SU-DHL-6 (cell line): ENCODE measurements at regions not wholly inside any gene's neighbourhood (a gene's known extent, or its start where the extent isn't known, plus 50 kb on each side); places are given as distances from the start of the nearest gene placed in this dataset.

Experiments used
- H2AFZ ChIP-seq: fragments of 200-600 bp; sonication (generic); 2 replicates; pipeline ENCODE4 v1.6.1; 2014; ENCODE audit warnings: low read depth, mild to moderate bottlenecking, moderate library complexity, mixed read lengths, antibody characterized with exemption, low read length; ENCODE audit not compliant: severe bottlenecking
- H3F3A ChIP-seq: fragments of 200-600 bp; shearing (Covaris generic); 2 replicates; pipeline ENCODE4 v1.6.0; 2016; ENCODE audit warnings: antibody characterized with exemption, mild to moderate bottlenecking; ENCODE audit not compliant: insufficient read depth
- H3K27ac ChIP-seq: fragments of 200-600 bp; sonication (generic); 2 replicates; pipeline ENCODE4 v1.5.1; 2016; ENCODE audit warnings: low read depth, mild to moderate bottlenecking, low read length, moderate library complexity, mixed read lengths
- H3K27me3 ChIP-seq: fragments of 200-600 bp; sonication (generic), shearing (Covaris generic); 2 replicates; pipeline ENCODE4 v1.6.0; 2014; ENCODE audit warnings: mild to moderate bottlenecking, low read length
- H3K36me3 ChIP-seq: fragments of 200-600 bp; sonication (generic); 2 replicates; pipeline ENCODE4 v1.6.1; 2014; ENCODE audit warnings: mild to moderate bottlenecking, low read length, mixed read lengths
- H3K4me2 ChIP-seq: fragments of 300-600, 200-600 bp; shearing (Covaris generic), sonication (generic); 2 replicates; pipeline ENCODE4 v1.6.0; 2014; ENCODE audit warnings: low read length, low read depth, mild to moderate bottlenecking; ENCODE audit not compliant: poor library complexity, severe bottlenecking
- H3K4me3 ChIP-seq: fragments of 200-600 bp; sonication (generic); 2 replicates; pipeline ENCODE4 v1.5.1; 2014; ENCODE audit warnings: antibody characterized with exemption, low read length, mild to moderate bottlenecking, mixed read lengths; ENCODE audit not compliant: insufficient read depth, poor library complexity, severe bottlenecking
- H3K79me2 ChIP-seq: fragments of 200-600 bp; sonication (generic); 2 replicates; pipeline ENCODE4 v1.6.1; 2014; ENCODE audit warnings: mild to moderate bottlenecking, low read length, moderate library complexity; ENCODE audit not compliant: insufficient read depth
- H3K9ac ChIP-seq: fragments of 200-600 bp; sonication (generic); 2 replicates; pipeline ENCODE4 v1.7.0; 2014; ENCODE audit warnings: mild to moderate bottlenecking, low read length
- H3K9me2 ChIP-seq: fragments of 200-600 bp; sonication (generic); replicated peaks from 2 replicates; pipeline ENCODE4 v1.6.1; 2014; ENCODE audit warnings: low read length; ENCODE audit not compliant: insufficient read depth
- H3K9me3 ChIP-seq: fragments of 200-600 bp; sonication (generic); 2 replicates; pipeline ENCODE4 v1.6.1; 2014; ENCODE audit warnings: low read length, mixed read lengths; ENCODE audit not compliant: insufficient read depth
- H4K20me1 ChIP-seq: fragments of 200-600 bp; sonication (generic); 2 replicates; pipeline ENCODE4 v1.6.1; 2014; ENCODE audit warnings: low read depth, mild to moderate bottlenecking, antibody characterized with exemption, low read length, moderate library complexity, mixed read lengths
- EZH2phosphoT487 ChIP-seq: fragments of 200-600 bp; sonication (generic), shearing (Covaris generic); conservative IDR thresholded peaks from 2 replicates; pipeline ENCODE4 v1.6.1; 2018; ENCODE audit warnings: mild to moderate bottlenecking, antibody characterized with exemption, low read length, moderate library complexity, mixed read lengths
- TF ChIP-seq, protein P1 (sequence below): fragments of 200-600 bp; sonication (generic); IDR thresholded peaks from one replicate; pipeline ENCODE4 v1.5.1; 2017; ENCODE audit warnings: antibody characterized with exemption, mild to moderate bottlenecking, low read length, moderate library complexity; ENCODE audit not compliant: insufficient read depth, poor library complexity, severe bottlenecking

DNA sequence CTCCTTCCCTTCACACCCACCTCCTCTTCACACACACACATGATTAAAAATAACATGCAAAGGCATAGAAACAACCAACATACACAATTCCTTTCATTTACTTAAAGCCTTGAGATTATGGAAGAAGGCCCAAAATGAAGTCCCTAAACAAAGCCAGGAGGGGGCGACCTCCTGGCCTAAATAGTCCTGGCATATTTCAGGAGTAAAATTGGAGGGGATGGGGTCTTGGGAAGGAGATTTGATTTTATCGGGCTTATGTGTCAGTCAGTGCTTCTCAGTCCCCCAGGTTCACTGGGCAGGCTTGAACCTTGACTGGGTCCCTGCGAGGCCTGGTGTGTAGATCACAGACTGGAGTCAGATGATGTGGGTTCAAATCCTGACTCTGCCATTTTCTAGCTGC is 266.4 kb downstream of the SAMD5 start:
- Histone ChIP-seq H3K27ac (no peak overlapping the region), H3K9me3 (no peaks in the 10 kb centered on the region), H3K4me3 (no peak overlapping the region), H3K9ac (no peak overlapping the region), H4K20me1 (no peaks in the 10 kb centered on the region), H3K9me2 (no peaks in the 10 kb centered on the region), H2AFZ (no peak overlapping the region), H3F3A (no peaks in the 10 kb centered on the region), H3K27me3 (no peaks in the 10 kb centered on the region), H3K4me2 (no peak overlapping the region), H3K36me3 (no peaks in the 10 kb centered on the region), H3K79me2 (no peaks in the 10 kb centered on the region)
- TF ChIP-seq, protein P1, sequence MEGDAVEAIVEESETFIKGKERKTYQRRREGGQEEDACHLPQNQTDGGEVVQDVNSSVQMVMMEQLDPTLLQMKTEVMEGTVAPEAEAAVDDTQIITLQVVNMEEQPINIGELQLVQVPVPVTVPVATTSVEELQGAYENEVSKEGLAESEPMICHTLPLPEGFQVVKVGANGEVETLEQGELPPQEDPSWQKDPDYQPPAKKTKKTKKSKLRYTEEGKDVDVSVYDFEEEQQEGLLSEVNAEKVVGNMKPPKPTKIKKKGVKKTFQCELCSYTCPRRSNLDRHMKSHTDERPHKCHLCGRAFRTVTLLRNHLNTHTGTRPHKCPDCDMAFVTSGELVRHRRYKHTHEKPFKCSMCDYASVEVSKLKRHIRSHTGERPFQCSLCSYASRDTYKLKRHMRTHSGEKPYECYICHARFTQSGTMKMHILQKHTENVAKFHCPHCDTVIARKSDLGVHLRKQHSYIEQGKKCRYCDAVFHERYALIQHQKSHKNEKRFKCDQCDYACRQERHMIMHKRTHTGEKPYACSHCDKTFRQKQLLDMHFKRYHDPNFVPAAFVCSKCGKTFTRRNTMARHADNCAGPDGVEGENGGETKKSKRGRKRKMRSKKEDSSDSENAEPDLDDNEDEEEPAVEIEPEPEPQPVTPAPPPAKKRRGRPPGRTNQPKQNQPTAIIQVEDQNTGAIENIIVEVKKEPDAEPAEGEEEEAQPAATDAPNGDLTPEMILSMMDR: no peak
- TF ChIP-seq EZH2phosphoT487: no peak

DNA sequence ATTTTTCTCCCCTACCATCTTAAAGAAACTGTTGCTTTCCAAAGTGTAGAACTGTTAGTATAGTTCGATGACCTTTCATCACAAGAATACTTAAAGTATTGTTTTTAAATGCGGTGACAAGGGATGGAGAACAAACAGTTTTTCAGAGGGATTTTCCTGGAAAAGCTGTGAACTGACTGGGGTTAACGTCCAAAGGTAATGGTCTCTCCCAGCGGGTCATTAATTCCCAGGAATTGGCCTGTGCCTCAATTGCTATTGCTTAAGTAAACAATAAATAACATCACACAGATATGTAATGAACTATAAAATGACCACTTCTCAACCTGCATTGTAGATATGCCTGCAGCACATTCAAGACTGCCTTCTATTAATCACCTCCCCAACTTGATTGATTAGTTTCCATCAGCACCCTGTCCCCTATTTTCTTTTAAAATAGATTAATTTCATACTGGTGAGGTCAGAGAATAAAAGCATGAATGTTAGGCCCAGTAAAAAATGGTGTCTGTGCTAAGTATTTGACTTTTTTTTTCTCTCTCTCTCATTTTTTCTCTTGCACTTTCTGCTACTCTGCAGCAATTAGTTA is 268.2 kb downstream of the SAMD5 start:
- Histone ChIP-seq H4K20me1 (no peaks in the 10 kb centered on the region), H3K27me3 (no peaks in the 10 kb centered on the region)

DNA sequence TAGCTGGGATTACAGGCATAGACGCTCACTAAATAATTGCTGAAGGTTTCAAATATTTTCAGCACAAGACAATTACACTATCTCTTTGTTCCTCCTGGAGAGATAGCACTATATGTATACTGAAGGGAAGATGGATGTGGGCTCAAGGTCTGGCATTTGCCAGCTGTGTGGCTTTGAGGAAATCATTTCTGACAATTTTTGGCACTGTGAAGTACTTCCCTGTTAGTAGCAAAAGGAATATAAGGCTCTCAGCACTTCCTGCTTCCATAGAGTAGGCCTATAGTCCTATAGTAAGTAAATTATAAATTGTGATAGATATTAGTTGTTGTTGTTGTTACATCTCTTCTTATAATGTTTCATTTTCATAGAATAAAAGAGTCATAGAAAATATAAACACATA is 271.1 kb downstream of the SAMD5 start:
- Histone ChIP-seq H3K4me2 (no peak overlapping the region), H2AFZ (no peak overlapping the region), H3K4me3 (no peak overlapping the region), H3F3A (no peaks in the 10 kb centered on the region), H4K20me1 (no peaks in the 10 kb centered on the region), H3K27me3 (no peaks in the 10 kb centered on the region), H3K36me3 (no peaks in the 10 kb centered on the region), H3K9me3 (no peaks in the 10 kb centered on the region), H3K27ac (no peak overlapping the region), H3K79me2 (no peaks in the 10 kb centered on the region), H3K9ac (no peak overlapping the region), H3K9me2 (no peaks in the 10 kb centered on the region)
- TF ChIP-seq, protein P1: no peak
- no peak for TF ChIP-seq EZH2phosphoT487

More for the DNA sequence above, 268.2 kb downstream of the SAMD5 start:
- Histone ChIP-seq H3K27ac (no peak overlapping the region), H3F3A (no peaks in the 10 kb centered on the region), H3K79me2 (no peaks in the 10 kb centered on the region), H2AFZ (no peak overlapping the region), H3K9ac (no peak overlapping the region), H3K36me3 (no peaks in the 10 kb centered on the region), H3K4me3 (no peak overlapping the region), H3K9me3 (no peaks in the 10 kb centered on the region), H3K9me2 (no peaks in the 10 kb centered on the region), H3K4me2 (no peak overlapping the region)
- TF ChIP-seq, protein P1: no peak
- TF ChIP-seq EZH2phosphoT487: no peak
